AML-193 (cell line): ENCODE measurements at regions not wholly inside any gene's neighbourhood (a gene's known extent, or its start where the extent isn't known, plus 50 kb on each side); places are given as distances from the start of the nearest gene placed in this dataset.

Experiments
- DNase-seq, 2 experiments: peaks; one replicate each; lab custom pipeline; 2025; lab: John Stamatoyannopoulos, UW

DNA sequence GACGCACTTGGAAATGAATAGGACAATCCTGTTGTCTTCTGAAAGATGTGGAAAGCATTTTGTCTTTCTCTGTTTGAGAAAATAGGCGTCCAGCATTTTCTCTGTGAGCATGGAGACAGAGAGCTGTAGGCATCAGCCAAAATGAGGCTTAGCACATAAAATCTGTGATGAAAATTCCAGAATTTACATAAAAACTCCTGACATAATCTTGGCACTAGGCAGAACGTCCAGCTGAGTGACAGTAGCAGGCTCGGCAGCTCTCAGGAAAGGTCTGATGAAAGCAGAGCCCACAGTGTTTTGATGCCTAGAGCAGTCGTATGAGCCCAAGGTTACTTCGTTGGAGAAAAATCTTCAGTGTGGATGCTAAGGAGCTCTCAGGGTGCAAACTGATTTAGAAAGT, 543.3 kb upstream of the MAP3K7 start:
- no peak for DNase-seq

GRCh38 chr6:91127752-91128151, 540.9 kb upstream of the MAP3K7 start:
- no peak for DNase-seq

- no peak for DNase-seq
Observed at GRCh38 chr6:91126876-91127275, 540.0 kb upstream of the MAP3K7 start.

- no peak for DNase-seq
Observed at GRCh38 chr6:91117550-91117949, 530.7 kb upstream of the MAP3K7 start.

GRCh38 chr6:91114123-91114708, 527.3 kb upstream of the MAP3K7 start:
- no peak for DNase-seq

GRCh38 chr6:91106083-91106482, 519.2 kb upstream of the MAP3K7 start:
- DNase-seq, result no peak

DNA sequence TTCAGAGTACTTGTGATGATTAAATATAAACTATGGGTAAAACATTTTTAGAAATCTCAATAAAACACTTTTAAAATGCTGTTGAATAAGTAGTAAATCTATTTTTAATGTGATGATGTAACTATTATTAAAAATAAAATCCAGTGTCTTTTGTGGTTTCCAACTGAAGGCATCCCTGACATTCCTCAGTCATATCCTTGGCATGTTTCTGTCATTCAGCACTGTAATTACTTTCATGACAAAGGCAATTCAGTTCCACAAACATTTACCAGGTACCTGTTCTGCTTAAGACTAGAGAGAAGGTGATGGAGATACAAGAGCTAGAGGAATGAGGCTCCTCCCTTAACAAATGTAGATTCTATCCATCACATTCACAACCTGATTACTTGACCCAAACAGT, 518.7 kb upstream of the MAP3K7 start:
- DNase-seq, result no peak

DNA sequence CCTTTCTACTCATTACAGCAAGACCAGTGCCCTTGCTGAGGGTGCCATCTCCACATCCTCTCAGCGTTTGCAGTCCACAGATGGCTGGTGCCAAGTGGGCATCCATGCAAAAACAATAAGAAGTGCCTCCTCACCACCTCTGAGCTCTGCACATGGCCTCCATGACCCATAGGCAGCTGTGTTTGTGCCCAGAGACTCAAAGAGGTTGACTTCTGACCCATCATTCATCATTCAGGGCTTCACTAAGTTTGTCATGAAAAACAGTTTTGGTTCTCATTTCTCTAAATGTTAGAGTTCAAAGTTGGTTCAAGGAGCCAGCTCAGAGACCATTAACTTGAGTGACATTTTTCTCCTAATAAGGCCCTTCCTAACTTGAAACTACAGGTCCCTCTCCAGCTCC, 512.6 kb upstream of the MAP3K7 start:
- DNase-seq, result no peak

DNA sequence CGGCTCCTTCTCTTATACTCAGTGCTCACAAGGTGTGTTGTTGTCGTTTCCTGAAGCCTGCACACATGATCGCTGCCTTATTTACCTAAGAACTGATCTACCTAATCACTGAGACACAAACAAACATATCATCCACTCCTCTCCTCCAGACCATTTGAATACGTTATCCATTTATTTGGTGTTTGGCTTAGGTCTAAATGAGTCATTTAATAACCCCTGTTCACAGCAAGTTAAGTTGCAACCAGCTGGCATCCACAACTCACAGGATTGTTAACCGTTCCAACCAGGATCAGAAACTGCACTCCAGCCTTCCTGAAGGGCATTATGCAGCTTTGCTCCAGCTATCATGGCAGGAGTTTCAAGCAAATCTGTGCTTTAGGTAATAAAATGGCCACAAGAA, 511.1 kb upstream of the MAP3K7 start:
- DNase-seq, result no peak

- DNase-seq, result no peak
Observed at GRCh38 chr6:91097364-91097763, 510.5 kb upstream of the MAP3K7 start.

DNA sequence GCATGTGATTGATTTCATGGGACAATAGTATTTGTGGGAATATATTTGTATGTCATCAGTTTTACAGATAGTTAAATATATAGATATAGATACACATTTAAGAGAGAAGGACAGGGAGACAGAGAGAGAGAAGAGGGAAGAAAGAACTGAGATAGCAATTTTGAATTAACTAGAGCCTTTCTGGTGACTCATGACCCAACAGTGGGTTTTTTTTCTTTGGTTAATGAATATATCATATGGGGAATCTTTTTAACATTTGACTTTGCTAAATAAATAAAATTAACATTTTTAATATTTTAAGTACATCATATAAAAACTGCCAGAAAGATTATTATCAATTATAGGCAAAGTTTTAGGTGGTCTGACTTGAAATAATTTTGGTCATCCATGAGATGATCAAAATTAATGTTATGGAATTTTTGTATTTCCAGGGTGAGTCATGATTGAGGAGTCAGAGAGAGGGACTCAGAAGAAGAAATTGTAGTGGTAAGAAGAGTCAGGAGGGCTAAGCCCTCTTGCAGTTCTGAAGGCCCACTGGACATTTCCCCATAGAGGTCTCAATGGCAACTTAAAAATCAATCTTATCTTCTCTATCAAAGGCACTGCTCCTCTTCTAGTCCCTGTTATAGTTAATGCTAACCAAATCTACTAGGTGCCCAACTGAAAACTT, 508.1 kb upstream of the MAP3K7 start:
- DNase-seq, result no peak

- no peak for DNase-seq
Observed at GRCh38 chr6:91094341-91094740, 507.5 kb upstream of the MAP3K7 start.

GRCh38 chr6:91088976-91089375, 502.1 kb upstream of the MAP3K7 start:
- no peak for DNase-seq

DNA sequence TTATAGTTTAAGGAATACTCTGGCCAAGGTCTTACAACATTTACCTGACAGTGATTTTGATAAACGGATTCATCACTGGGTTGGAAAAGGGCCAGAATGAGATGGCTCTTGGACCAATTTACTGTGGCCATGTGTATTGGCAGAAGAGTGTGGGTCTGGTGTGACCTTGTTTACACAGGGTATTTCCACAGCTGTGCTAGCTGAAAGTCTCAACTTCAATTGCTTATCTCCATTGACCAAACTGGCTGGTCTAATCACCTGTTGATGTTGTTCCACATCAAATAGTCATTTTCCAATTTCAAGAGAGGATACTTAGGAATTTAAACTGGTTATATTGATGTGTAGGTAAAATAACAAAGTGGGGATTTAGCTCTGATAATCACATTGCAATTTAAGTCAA, 501.6 kb upstream of the MAP3K7 start:
- DNase-seq, result no peak

DNA sequence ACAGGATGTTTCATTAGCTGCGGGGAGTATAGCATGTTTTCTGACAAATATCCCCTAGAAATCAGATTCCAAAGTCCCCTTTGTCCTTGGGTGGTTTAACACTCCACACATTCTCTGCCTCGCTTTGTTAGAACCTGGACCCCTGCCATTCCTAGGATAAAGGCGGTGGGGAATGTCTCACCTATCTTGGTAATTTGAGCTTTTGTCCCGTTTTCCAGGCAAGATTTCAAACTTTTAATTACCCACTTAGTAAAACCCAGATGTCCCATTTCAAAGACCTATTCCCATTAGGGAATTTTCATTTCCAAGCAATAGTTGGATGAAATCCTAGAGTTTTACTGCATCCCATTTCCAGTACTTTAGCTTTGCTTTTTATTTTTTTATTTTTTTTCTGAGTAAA, 501.0 kb upstream of the MAP3K7 start:
- DNase-seq, result no peak

DNA sequence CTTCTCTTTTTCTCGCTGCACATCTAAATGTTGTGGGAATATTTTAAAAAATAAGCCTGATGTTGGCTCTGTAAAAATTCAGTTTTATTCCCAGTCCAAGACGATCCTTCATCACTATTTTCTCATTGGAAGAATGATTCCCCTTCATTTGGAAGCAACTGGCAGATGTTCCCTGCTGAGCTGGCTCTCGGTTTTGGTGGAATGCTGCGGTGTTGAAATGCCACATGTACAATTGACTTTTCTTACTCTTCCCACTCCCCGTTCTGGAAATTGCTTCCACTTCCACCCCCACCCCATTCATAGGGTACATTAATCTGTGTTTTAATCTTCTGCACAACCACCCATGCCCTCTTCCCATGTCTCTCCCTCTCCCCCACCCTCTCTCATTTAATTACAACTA, 496.3 kb upstream of the MAP3K7 start:
- no peak for DNase-seq

DNA sequence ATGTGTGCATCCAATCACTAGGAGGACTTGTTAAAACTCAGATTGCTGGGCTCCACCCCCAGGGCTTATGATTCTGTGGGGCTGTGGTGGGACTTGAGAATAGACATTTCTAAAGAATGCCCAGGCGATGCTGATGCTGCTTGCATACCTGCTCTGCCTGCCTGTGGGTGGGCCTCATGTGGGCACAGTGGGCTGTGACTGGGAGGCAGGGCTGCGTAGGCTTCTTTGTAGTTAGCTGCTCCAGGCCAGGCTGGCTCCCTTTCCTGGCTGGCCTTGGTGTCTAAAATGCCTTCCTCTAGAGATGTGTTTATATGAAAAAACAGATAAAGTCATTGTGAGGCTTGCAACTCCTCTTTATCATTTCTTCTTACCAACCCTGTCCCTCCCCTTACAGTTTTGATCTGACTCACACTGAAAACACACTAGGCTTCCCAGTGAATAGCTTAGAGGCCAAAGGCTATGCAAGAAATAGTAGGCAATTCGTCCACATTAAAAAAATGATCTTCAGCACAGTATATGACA, 495.5 kb upstream of the MAP3K7 start:
- DNase-seq, result no peak

DNA sequence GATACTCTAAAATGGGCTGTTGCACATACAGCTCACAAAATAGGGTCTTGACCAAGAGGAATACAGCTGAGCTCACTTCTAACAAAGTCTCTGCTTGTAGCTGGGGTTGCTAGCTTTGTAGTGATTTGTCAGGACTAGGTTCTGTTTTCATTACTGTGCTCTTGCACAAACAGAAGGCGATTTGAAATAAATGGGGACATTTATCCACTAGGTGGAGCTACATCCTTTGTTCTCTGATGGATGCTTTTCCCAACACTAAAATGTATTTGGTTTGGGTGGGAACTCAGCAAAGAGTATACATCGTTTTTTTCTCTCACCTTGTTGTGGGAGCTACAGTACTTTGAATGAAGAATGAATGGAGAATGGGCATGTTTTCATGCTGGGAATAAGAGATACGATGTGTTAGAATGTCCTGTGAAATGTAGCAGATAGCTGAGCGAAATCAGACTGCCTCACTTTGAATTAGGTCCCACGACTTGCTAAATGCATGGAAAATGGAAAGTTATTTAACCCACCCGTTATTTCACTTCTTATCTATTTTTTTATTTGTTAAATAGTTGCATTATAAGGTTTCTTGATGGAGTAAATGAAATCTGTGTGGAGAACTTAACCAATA, 494.7 kb upstream of the MAP3K7 start:
- peak; percentile 43 to 56 for DNase-seq

GRCh38 chr6:91080871-91081270, 494.0 kb upstream of the MAP3K7 start:
- DNase-seq, result no peak

- no peak for DNase-seq
Observed at GRCh38 chr6:91079969-91080368, 493.1 kb upstream of the MAP3K7 start.

GRCh38 chr6:91075244-91075976, 488.5 kb upstream of the MAP3K7 start:
- no peak for DNase-seq

DNA sequence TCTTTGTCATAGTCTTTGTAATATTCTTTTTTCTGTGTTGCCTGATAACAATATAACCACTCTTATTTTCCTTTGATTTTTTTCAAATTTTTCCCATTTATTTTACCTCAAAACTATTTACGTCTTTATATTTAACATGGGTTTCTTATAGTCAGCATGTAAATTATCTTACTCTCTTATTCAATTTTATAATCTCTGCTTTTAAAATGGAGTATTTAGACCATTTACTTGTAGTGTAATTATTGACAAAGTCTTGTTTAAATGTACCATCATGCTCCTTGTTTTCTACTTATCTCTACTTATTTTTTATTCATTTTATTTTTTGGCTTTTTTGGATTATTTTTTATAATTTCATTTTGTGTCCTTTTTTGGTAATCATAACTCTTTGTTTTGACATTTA, 476.5 kb upstream of the MAP3K7 start:
- no peak for DNase-seq

GRCh38 chr6:91057689-91058088, 470.8 kb upstream of the MAP3K7 start:
- no peak for DNase-seq
